ENCODE measurements at regions not wholly inside any gene's neighbourhood (a gene's known extent, or its start where the extent isn't known, plus 50 kb on each side); places are given as distances from the start of the nearest gene placed in this dataset.

GRCh38 chr12:60138526-60138925 lies 542.7 kb downstream of the SLC16A7 start:
- DNase-seq (ENCODE audit: low spot score): no peak

GRCh38 chr12:60144395-60144794 lies 548.6 kb downstream of the SLC16A7 start:
- no peak for DNase-seq (ENCODE audit: low spot score)

GRCh38 chr12:60148109-60148508 lies 552.3 kb downstream of the SLC16A7 start:
- DNase-seq (ENCODE audit: low spot score): no peak

GRCh38 chr12:60148831-60149230 lies 553.0 kb downstream of the SLC16A7 start:
- no peak for DNase-seq (ENCODE audit: low spot score)

GRCh38 chr12:60152756-60153155 lies 556.9 kb downstream of the SLC16A7 start:
- DNase-seq (ENCODE audit: low spot score): no peak

GRCh38 chr12:60159761-60160160 lies 563.9 kb downstream of the SLC16A7 start:
- DNase-seq (ENCODE audit: low spot score): no peak

GRCh38 chr12:60162988-60163720 lies 567.3 kb downstream of the SLC16A7 start:
- DNase-seq (ENCODE audit: low spot score): no peak

GRCh38 chr12:60165781-60166180 lies 570.0 kb downstream of the SLC16A7 start:
- DNase-seq (ENCODE audit: low spot score): no peak

- DNase-seq (ENCODE audit: low spot score): no peak
These were observed 572.6 kb downstream of the SLC16A7 start for GRCh38 chr12:60168441-60168840.

GRCh38 chr12:60169904-60170303 lies 574.1 kb downstream of the SLC16A7 start:
- no peak for DNase-seq (ENCODE audit: low spot score)

- no peak for DNase-seq (ENCODE audit: low spot score)
These were observed 576.7 kb downstream of the SLC16A7 start for GRCh38 chr12:60172266-60173211.

GRCh38 chr12:60173224-60174170 lies 577.7 kb downstream of the SLC16A7 start:
- DNase-seq (ENCODE audit: low spot score): no peak

- DNase-seq (ENCODE audit: low spot score): no peak
These were observed 578.6 kb downstream of the SLC16A7 start for GRCh38 chr12:60174476-60174875.

- no peak for DNase-seq (ENCODE audit: low spot score)
These were observed 579.1 kb downstream of the SLC16A7 start for GRCh38 chr12:60174941-60175340.

GRCh38 chr12:60176891-60177290 lies 581.1 kb downstream of the SLC16A7 start:
- DNase-seq (ENCODE audit: low spot score): no peak

GRCh38 chr12:60180298-60180697 lies 584.5 kb downstream of the SLC16A7 start:
- no peak for DNase-seq (ENCODE audit: low spot score)

GRCh38 chr12:60182354-60182753 lies 586.5 kb downstream of the SLC16A7 start:
- DNase-seq (ENCODE audit: low spot score): no peak

GRCh38 chr12:60184096-60184495 lies 588.3 kb downstream of the SLC16A7 start:
- DNase-seq (ENCODE audit: low spot score): no peak

- no peak for DNase-seq (ENCODE audit: low spot score)
These were observed 589.2 kb downstream of the SLC16A7 start for GRCh38 chr12:60185060-60185459.

- DNase-seq (ENCODE audit: low spot score): no peak
These were observed 595.4 kb downstream of the SLC16A7 start for GRCh38 chr12:60191271-60191670.

GRCh38 chr12:60191676-60192359 lies 596.0 kb downstream of the SLC16A7 start:
- DNase-seq (ENCODE audit: low spot score): no peak
